GM18867 (cell line): ENCODE measurements at regions not wholly inside any gene's neighbourhood (a gene's known extent, or its start where the extent isn't known, plus 50 kb on each side); places are given as distances from the start of the nearest gene placed in this dataset.

Experiments used
- ATAC-seq: cut with Tn5 transposase; IDR thresholded peaks from one replicate; pipeline ENCODE4 v1.9.1; 2021; ENCODE audit warnings: mild to moderate bottlenecking, moderate library complexity; ENCODE audit not compliant: unreplicated experiment

DNA sequence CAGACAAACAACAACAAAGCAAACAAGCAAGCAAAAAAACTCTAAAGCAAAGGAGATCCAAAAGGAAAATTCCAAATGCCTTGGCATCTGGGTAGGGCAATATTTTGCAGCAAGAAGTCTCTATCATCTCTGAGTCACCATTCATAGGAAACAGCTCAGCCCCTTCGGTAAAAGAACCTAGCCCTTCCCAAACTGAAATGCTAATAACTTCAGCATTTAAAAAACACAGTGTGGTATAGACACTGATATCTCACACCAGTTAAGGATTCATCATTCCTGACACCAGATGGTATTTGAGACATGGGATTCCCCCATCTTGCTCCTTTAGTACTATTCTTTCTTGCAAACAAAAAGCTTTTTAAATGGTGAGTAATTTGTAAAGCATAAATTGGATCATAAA, 491.8 kb downstream of the TXNL1 start:
- ATAC-seq = no peak

DNA sequence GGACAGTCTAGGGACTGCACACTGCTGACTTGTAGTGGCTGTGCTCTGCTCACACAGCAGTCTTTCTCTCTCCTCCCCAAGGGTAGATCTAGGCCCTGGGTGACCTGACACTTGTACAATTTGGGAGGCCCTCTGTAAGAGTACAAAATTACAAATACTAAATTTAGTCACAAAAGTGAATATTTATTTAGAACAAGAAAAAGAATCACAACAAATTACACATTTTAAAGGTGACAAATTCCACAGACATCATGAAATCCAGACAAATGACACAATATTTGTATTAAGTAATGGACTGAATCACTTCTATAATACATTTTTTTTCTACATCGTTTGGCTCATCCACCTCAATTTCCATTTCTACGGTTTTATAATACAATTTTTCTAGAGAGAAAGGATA, 496.4 kb downstream of the TXNL1 start:
- ATAC-seq = no peak

DNA sequence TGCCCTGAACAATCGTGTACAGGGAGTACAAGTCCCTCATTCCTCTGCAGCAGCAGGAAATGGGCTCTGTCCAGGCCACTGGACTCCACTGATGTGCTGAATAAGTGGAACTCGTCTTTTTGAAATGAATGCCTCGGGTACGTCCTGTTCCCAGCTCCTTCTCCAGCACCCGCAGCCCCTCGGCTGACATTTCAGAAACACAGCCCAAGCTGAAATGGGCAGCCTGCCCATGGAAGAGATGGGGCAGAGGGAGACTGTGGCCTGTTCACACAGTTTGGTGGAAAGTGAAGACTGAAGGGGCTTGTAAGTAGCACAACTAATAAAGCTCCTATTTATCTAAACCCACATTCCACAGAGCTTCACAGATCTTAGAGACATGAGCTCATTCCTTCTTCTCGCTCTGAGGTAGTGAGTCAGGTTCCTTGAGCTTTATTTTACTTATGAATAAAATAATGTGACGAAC, 498.6 kb downstream of the TXNL1 start:
- no peak for ATAC-seq

GRCh38 chr18:56139372-56139771, 499.0 kb downstream of the TXNL1 start:
- no peak for ATAC-seq

GRCh38 chr18:56136105-56136504, 502.3 kb downstream of the TXNL1 start:
- ATAC-seq = no peak

DNA sequence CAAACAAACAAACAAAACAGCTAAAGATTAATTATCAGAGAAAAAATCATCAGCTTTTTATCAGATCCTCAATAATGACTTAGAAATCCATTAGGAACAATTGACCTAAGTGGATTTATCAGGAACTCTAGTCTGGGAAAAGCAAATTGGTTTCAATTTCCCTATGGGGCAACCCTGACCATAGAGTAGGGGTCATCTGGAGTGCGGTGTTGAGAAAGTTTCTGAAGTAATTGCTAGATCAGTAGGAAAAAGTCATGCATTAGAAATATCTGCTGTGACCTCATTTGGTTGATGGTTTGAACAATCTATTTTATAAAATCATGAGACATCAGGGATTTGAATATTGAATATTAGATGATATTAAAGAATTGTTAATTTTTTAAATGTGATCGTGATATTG, 507.9 kb downstream of the TXNL1 start:
- no peak for ATAC-seq

GRCh38 chr18:56128153-56128791, 510.1 kb downstream of the TXNL1 start:
- no peak for ATAC-seq

DNA sequence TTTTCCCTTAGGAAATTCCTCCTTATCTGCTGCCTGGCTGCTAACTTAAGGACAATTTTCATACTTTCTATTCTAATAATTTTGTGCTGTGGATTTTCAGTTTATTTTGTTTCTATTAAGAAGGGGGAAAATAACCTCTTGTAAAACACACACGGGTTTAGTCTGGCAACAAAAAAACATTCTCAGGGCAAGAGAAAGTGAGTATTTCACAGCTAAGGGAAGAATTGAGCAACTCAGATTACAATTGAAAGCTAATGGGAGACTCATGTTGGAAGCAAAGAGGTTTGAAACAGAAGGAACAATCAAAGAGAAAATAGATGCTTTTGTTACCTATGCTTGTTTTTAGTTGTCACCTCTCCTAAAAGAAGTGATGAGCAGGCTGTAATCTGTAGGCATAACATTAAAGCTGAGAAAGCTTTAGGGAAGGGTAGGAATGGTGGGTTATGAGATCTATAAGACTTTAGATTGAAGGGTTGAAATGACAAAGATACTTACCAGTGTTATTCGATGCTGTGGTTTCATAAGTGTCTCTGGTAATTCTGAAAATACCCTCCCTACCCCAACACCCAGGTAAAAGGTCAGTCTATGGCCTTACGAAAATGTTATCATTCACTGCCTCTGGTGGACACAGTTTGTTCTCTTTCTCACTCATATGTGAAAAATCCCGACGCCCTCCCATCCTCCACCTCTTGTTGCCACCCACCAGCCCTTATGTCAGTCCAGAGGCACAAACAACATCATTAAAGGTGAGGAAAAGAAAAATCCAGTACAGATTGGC, 510.9 kb downstream of the TXNL1 start:
- no peak for ATAC-seq

- no peak for ATAC-seq
These were observed 514.2 kb downstream of the TXNL1 start for GRCh38 chr18:56124186-56124585.

DNA sequence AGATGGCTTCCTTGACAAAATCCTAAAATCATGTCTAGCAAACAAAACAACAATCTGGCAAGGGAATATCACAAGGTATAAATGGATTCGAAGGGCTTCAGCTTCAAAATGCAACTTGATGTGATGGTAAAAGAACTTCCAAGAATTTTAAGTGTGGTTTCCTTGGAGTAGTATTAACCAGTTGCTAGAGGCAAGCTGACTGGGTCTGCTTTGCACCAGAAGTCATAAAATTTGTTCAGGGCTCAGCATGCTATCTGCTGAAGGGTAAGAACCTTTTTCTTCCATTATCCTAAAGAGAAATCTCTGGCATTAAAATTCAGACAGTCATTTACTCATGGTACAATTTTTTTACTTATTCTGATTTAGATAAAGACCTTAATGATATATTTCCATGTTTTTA, 516.7 kb downstream of the TXNL1 start:
- ATAC-seq = no peak

GRCh38 chr18:56120782-56121181, 517.6 kb downstream of the TXNL1 start:
- ATAC-seq = no peak

DNA sequence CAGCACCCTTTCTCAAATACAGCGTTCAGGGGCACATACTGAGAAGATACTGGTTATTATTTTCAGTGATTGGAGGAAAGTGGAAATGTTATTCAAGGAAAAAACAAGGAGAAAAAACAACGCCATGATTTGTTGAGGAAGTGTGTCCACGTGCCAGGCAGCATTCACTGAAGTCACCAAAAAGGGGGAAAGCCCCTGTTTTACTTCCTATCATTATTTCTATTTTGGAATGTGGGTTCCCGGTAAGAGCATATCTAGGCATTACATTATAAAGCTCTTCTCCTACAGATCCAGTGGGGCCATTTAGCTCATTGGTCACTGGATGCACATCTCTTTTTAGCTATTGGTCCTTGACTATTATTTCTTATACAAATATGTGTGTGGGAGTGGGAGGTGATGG, 518.7 kb downstream of the TXNL1 start:
- ATAC-seq = no peak

DNA sequence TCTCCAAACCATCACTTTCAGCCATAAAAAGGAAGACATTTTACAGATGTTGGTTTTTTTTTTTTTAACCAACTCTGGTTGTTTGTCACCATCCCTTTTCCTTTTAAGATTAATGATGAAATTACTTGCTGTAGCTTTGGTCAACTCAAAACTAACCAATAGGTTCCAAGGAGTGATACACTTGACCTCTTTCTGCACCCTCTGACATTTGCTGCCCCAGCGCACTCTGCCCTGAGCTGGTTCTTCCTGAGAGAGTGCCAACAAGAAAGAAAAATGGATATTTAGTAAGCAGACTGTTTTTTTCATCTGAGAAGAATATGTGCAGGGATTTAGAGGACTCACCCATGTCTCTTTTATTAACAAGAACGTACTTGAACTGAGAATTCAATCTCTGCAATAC, 520.0 kb downstream of the TXNL1 start:
- no peak for ATAC-seq

GRCh38 chr18:56115071-56116015, 523.0 kb downstream of the TXNL1 start:
- no peak for ATAC-seq

GRCh38 chr18:56112984-56113383, 525.0 kb upstream of the TCF4 start:
- no peak for ATAC-seq

GRCh38 chr18:56112013-56112749, 524.2 kb upstream of the TCF4 start:
- ATAC-seq = peak; percentile 99

DNA sequence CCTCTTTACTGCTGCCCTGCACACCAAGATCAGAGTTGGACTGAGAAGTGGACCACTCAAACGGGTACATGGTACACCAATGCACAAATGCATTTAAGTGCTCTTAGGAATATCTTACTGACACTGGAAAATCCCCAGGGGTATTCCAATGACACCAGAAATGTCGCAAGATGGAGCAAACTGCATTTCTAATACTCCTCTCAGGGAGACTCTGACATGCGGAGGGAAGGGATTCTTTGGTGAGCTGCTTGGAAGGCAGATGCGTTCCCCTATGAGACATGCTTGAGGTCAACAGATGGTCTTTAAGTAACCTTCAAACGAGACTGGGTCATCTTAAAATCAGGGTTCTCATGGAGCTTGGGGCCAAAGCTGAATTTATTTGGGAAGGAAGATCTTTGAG, 521.8 kb upstream of the TCF4 start:
- no peak for ATAC-seq

DNA sequence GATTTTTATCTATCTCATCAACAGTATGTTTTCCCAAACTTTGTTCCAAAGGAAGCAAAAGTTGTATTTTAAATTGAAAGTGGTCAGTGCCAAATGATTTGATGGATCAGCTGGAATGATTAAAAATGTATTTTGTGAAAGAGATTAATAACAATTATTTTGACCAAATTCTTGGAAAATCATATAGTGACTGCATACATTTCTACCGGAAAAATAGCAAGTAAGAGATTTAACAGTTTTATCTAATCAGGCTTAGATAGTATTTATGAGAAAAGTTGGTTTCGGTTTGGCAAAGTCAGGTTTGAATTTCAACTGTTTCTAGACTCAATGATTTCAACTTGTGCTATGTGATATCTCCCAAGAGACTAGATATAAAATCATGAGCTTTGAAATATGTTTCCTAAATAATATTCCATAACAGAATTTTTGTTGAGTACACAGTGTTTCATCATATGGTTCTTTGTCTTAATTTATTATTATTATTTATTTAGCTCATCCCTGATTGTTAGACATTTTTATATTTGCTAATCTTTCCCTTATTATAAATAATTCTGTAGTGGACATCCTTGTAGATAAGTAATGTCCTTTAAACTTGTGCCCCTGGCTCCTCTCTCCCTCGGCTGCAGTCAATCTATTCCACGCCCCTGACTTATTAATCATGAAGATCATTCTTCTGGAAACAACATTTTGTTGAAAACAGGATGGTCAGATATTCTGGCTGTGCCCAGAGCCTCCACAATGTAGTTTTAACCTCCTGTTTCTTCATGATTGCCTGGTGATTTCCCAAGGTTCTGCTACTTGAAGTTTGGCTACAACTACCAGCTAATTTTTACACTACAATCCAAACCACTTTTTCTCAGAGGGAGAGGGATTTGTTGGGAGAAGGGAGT, 520.7 kb upstream of the TCF4 start:
- ATAC-seq = no peak

DNA sequence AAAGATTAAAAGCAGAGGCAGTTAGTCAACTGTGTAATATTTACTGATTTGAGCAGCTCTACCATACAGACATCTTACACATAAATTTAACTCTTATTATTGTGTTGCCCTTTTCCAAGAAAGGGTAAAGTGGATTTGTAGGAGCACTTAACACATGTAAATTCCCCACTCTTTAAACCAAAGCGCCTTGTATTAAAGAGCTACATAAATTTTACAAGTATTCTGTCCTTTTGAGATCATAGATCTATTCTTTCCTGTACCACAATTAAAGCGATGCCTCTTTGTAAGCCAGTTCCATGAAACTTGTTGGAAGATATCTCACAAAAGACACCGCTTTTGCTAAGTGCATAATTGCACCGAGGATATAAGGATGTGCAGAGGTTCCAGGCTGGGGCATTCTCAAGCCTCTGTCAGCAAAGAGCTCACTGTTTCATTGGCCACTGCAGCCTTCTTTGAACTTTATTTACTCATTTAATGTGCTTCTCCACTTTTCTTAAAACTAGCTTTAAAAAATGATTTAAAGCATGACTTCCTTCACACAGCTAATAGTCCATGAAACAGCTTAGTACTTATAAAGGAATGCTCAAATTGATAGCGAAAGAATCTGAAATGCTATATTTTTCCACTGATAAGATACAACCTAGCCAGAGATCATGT, 520.0 kb upstream of the TCF4 start:
- ATAC-seq = no peak
